Activated CD4-positive, CD25-positive, alpha-beta regulatory T cell (primary cell): ENCODE measurements at regions not wholly inside any gene's neighbourhood (a gene's known extent, or its start where the extent isn't known, plus 50 kb on each side); places are given as distances from the start of the nearest gene placed in this dataset.
"Not testable (repeated sequence)": the region's sequence is repeated elsewhere in the genome, so short reads cannot be mapped to it uniquely, and the experiment has no call there.

ENCODE experiments used
- DNase-seq, 4 experiments: peaks; one replicate each; lab custom pipeline; 2025; lab: John Stamatoyannopoulos, UW

GRCh38 chr10:9390516-9390915 is 1336.0 kb downstream of the GATA3 start:
- DNase-seq = no peak

- no peak for DNase-seq
These were observed 1344.9 kb downstream of the GATA3 start for GRCh38 chr10:9399275-9399983.

GRCh38 chr10:9402067-9402466 is 1347.6 kb downstream of the GATA3 start:
- not testable (repeated sequence) for DNase-seq

- DNase-seq = not testable (repeated sequence)
These were observed 1348.2 kb downstream of the GATA3 start for GRCh38 chr10:9402507-9403195.

GRCh38 chr10:9407201-9407600 is 1352.7 kb downstream of the GATA3 start:
- DNase-seq = not testable (repeated sequence)

- no peak for DNase-seq
These were observed 1361.8 kb downstream of the GATA3 start for GRCh38 chr10:9416331-9416730.

- no peak for DNase-seq
These were observed 1365.3 kb downstream of the GATA3 start for GRCh38 chr10:9419757-9420156.

- no peak for DNase-seq
These were observed 1372.7 kb downstream of the GATA3 start for GRCh38 chr10:9427209-9427608.

GRCh38 chr10:9437131-9437530 is 1382.6 kb downstream of the GATA3 start:
- DNase-seq = no peak

GRCh38 chr10:9443758-9444157 is 1389.3 kb downstream of the GATA3 start:
- no peak for DNase-seq

GRCh38 chr10:9449530-9449929 is 1395.0 kb downstream of the GATA3 start:
- no peak for DNase-seq

GRCh38 chr10:9450801-9451200 is 1396.3 kb downstream of the GATA3 start:
- no peak for DNase-seq

- no peak for DNase-seq
These were observed 1396.8 kb downstream of the GATA3 start for GRCh38 chr10:9451211-9451773.

- DNase-seq = no peak
These were observed 1397.6 kb downstream of the GATA3 start for GRCh38 chr10:9452056-9452455.

GRCh38 chr10:9453871-9454270 is 1399.4 kb downstream of the GATA3 start:
- not testable (repeated sequence) for DNase-seq

GRCh38 chr10:9469663-9470205 is 1415.2 kb downstream of the GATA3 start:
- DNase-seq = no peak

GRCh38 chr10:9470581-9470980 is 1416.1 kb downstream of the GATA3 start:
- no peak for DNase-seq

- DNase-seq = no peak
These were observed 1447.5 kb downstream of the GATA3 start for GRCh38 chr10:9501944-9502343.

- DNase-seq = no peak
These were observed 1449.7 kb downstream of the GATA3 start for GRCh38 chr10:9504227-9504626.

GRCh38 chr10:9505546-9505945 is 1451.1 kb downstream of the GATA3 start:
- no peak for DNase-seq

- DNase-seq = no peak
These were observed 1454.1 kb downstream of the GATA3 start for GRCh38 chr10:9508606-9509005.

GRCh38 chr10:9510626-9511025 is 1456.1 kb downstream of the GATA3 start:
- DNase-seq = no peak

- no peak for DNase-seq
These were observed 1461.4 kb downstream of the GATA3 start for GRCh38 chr10:9515922-9516321.
